Upper lobe of left lung (tissue), 4 donors: ENCODE measurements at regions not wholly inside any gene's neighbourhood (a gene's known extent, or its start where the extent isn't known, plus 50 kb on each side); places are given as distances from the start of the nearest gene placed in this dataset.

Source experiments
- POLR2A ChIP-seq, 4 donors: fragments of 450-650 bp; IDR thresholded peaks; one replicate each; pipeline ENCODE4 v1.5.1; 2016 to 2017; ENCODE audit warnings: antibody characterized with exemption in 4 of 4, mild to moderate bottlenecking in 2 of 4
- POLR2AphosphoS5 ChIP-seq, 2 donors: sonication (generic); formaldehyde crosslinking; IDR thresholded peaks; one replicate each; pipeline ENCODE4 v1.5.1; 2017; ENCODE audit warnings: antibody characterized with exemption in 2 of 2
- TF ChIP-seq, protein P1 (sequence below), 6 experiments: fragments of 450-650 bp in 4 of 6; fragments of 200-600 bp in 2 of 6; sonication (generic) in 2 of 6; IDR thresholded peaks; one replicate each; pipeline ENCODE4 v1.5.1; 2016 to 2019; ENCODE audit warnings: antibody characterized with exemption in 6 of 6

DNA sequence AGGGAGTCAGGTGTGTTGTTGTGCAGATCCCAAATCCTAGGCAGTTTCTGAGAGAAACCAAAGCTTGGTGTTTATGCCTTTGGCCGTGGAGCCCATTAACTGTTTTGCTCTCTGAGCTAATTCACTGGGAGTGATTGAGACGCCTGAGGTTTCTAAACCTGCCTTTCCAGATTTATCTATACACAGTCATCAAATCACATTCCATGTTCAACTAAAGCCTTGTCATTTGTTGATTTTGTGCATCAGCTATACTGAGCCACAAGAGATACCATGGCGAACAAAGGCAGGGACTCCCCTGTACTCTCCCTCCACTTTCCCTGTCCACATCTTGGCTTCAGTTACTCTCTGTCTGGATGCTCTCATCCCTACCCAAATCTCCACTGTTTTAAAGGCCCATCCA lies 229.7 kb upstream of the PMEPA1 start:
- TF ChIP-seq POLR2AphosphoS5 (IDR thresholded peaks at IDR 0.05), result no peak
- TF ChIP-seq, protein P1, sequence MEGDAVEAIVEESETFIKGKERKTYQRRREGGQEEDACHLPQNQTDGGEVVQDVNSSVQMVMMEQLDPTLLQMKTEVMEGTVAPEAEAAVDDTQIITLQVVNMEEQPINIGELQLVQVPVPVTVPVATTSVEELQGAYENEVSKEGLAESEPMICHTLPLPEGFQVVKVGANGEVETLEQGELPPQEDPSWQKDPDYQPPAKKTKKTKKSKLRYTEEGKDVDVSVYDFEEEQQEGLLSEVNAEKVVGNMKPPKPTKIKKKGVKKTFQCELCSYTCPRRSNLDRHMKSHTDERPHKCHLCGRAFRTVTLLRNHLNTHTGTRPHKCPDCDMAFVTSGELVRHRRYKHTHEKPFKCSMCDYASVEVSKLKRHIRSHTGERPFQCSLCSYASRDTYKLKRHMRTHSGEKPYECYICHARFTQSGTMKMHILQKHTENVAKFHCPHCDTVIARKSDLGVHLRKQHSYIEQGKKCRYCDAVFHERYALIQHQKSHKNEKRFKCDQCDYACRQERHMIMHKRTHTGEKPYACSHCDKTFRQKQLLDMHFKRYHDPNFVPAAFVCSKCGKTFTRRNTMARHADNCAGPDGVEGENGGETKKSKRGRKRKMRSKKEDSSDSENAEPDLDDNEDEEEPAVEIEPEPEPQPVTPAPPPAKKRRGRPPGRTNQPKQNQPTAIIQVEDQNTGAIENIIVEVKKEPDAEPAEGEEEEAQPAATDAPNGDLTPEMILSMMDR (IDR thresholded peaks at IDR 0.05), result no peak
- TF ChIP-seq POLR2A (IDR thresholded peaks at IDR 0.05), result no peak
